Ovary (tissue), 7 donors: ENCODE measurements at regions not wholly inside any gene's neighbourhood (a gene's known extent, or its start where the extent isn't known, plus 50 kb on each side); places are given as distances from the start of the nearest gene placed in this dataset.

Experiments used
- DNase-seq, 5 donors: peaks; one replicate each; pipeline ENCODE4 v3.0.0-alpha.2; 2019 to 2020
- H3K27ac ChIP-seq, 2 donors: fragments of 200-600 bp; one replicate each; pipeline versions ENCODE4 v1.5.1 to v1.8.0; 2019 to 2022
- H3K27me3 ChIP-seq: fragments of 200-600 bp; one replicate; pipeline ENCODE4 v1.8.0; 2022
- H3K36me3 ChIP-seq: fragments of 200-600 bp; sonication (generic); one replicate; pipeline ENCODE4 v1.5.1; 2019
- H3K4me1 ChIP-seq: one replicate; pipeline ENCODE4 v1.8.1; 2013; ENCODE audit warnings: mild to moderate bottlenecking, moderate library complexity; ENCODE audit not compliant: insufficient read depth
- H3K4me3 ChIP-seq: fragments of 200-600 bp; sonication (generic); one replicate; pipeline ENCODE4 v1.5.1; 2017
- H3K9me3 ChIP-seq, 2 donors: fragments of 200-600 bp in 1 of 2; sonication (generic) in 1 of 2; one replicate each; pipeline versions ENCODE4 v1.5.1 to v1.8.1; 2013 to 2019; ENCODE audit warnings: mild to moderate bottlenecking in 1 of 2, moderate library complexity in 1 of 2
- CTCF ChIP-seq, 3 donors: fragments of 450-650 bp in 2 of 3; fragments of 200-600 bp in 1 of 3; IDR thresholded peaks; one replicate each; pipeline versions ENCODE4 v1.5.1 to v1.8.0; 2016 to 2022; ENCODE audit warnings: antibody characterized with exemption in 3 of 3, mild to moderate bottlenecking in 1 of 3
- EP300 ChIP-seq: sonication (generic); formaldehyde crosslinking; IDR thresholded peaks from one replicate; pipeline ENCODE4 v1.6.1; 2017; ENCODE audit warnings: antibody characterized with exemption
- POLR2A ChIP-seq: fragments of 450-650 bp; IDR thresholded peaks from one replicate; pipeline ENCODE4 v1.6.1; 2017; ENCODE audit warnings: antibody characterized with exemption, mild to moderate bottlenecking, moderate library complexity
- WGBS, 3 donors: extraction: QIAGEN DNeasy Blood & Tissue Kit in 1 of 3; methylation state at CpG; one replicate each; pipeline versions ENCODE4 v1.1.5 to v1.1.7; 2013 to 2017; 5-methylcytosine and 5-hydroxymethylcytosine counted together
- intact Hi-C, 4 donors: fragments of 100-400 bp; cut with DNase I; formaldehyde crosslinking; loops; one replicate each; pipeline versions ENCODE4 v1.11.0 to v1.15.1; 2022 to 2023
- donor health status: DM: no; HTN: no; CAD: no; lungs with moderate emphysema.
- donor health status: DM: no; HTN: no; CAD: no.
- donor health status: Bipolar disorder and iron deficiency.
- donor health status: DM: no; HTN: no; CAD: no.
- donor health status: DM: yes; HTN: yes; CAD: no.

- intact Hi-C loops = no loop called here
Observed at GRCh38 chr3:8256441-8257071, 245.1 kb upstream of the LMCD1 start.

GRCh38 chr3:8261018-8261417 is 240.6 kb upstream of the LMCD1 start:
- no peaks in the 10 kb centered on the region for H3K9me3 ChIP-seq

More at GRCh38 chr3:8256441-8257071, 245.1 kb upstream of the LMCD1 start:
- no peaks in the 10 kb centered on the region for H3K27me3 ChIP-seq
- no peak overlapping the region for H3K27ac ChIP-seq
- H3K36me3 ChIP-seq = no peaks in the 10 kb centered on the region
- WGBS, 3 donors = 45 to 66% (median 58%) methylated on average over 3 of the region's 3 CpGs
- H3K4me1 ChIP-seq = no peaks in the 10 kb centered on the region
- TF ChIP-seq CTCF (IDR thresholded peaks at IDR 0.05) (no peak), POLR2A (no peak), EP300 (no peak)
- no peak overlapping the region for H3K4me3 ChIP-seq
- no peaks in the 10 kb centered on the region for H3K9me3 ChIP-seq
- DNase-seq = no peak

GRCh38 chr3:8266730-8267131 is 234.9 kb upstream of the LMCD1 start:
- Histone ChIP-seq H3K27ac (no peak overlapping the region), H3K4me3 (no peak overlapping the region), H3K36me3 (no peaks in the 10 kb centered on the region), H3K4me1 (no peaks in the 10 kb centered on the region), H3K27me3 (no peaks in the 10 kb centered on the region), H3K9me3 (no peaks in the 10 kb centered on the region)
- DNase-seq = no peak
- WGBS, 3 donors = 15 to 27% (median 21%) methylated on average over 1 of the region's 1 CpG
- TF ChIP-seq EP300 (no peak), POLR2A (no peak), CTCF (IDR thresholded peaks at IDR 0.05) (no peak)
- intact Hi-C loops = no loop called here

More at GRCh38 chr3:8261018-8261417, 240.6 kb upstream of the LMCD1 start:
- H3K4me3 ChIP-seq = no peak overlapping the region
- no peak overlapping the region for H3K27ac ChIP-seq
- 64 to 97% (median 91%) methylated on average over 2 of the region's 2 CpGs for WGBS, 3 donors
- TF ChIP-seq CTCF (IDR thresholded peaks at IDR 0.05) (no peak), EP300 (no peak), POLR2A (no peak)
- H3K36me3 ChIP-seq = no peaks in the 10 kb centered on the region
- intact Hi-C loops = no loop called here
- H3K4me1 ChIP-seq = no peaks in the 10 kb centered on the region
- no peaks in the 10 kb centered on the region for H3K27me3 ChIP-seq
- no peak for DNase-seq

- no peak for DNase-seq
- no peaks in the 10 kb centered on the region for H3K27me3 ChIP-seq
- intact Hi-C loops = no loop called here
- H3K27ac ChIP-seq = no peak overlapping the region
- no peaks in the 10 kb centered on the region for H3K36me3 ChIP-seq
- TF ChIP-seq POLR2A = no peak
- no peak for TF ChIP-seq EP300
- no peak for TF ChIP-seq CTCF (IDR thresholded peaks at IDR 0.05)
- no peaks in the 10 kb centered on the region for H3K9me3 ChIP-seq
- H3K4me3 ChIP-seq = no peak overlapping the region
- no peaks in the 10 kb centered on the region for H3K4me1 ChIP-seq
- WGBS, 3 donors = 94 to 98% (median 97%) methylated on average over 5 of the region's 5 CpGs
Observed at GRCh38 chr3:8273479-8273878, 228.1 kb upstream of the LMCD1 start.
